ENCODE measurements at regions not wholly inside any gene's neighbourhood (a gene's known extent, or its start where the extent isn't known, plus 50 kb on each side); places are given as distances from the start of the nearest gene placed in this dataset.

DNA sequence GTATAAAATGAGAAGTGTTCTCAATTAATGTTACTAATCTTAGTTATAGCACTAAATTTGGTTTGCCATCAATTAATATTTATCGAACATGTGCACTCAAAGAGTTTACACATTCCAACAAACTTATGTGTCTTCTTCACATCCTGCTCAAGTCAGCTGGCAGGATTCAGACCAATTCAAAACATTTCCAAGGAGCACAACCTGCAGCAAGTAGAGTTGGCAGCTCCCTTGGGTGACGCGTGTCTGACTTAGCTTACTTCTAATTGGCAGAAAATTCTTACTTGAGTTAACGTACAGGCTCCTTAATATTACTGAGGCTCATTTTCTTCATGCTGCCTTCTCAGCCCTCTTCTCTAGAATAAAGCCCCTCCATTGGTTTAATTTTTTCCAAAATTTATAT lies 110.4 kb upstream of the PFN2 start:
- FAIRE-seq: no peak

- no peak for FAIRE-seq
These were observed 109.5 kb upstream of the PFN2 start for GRCh38 chr3:150080058-150080730.

GRCh38 chr3:150079029-150079739 lies 108.5 kb upstream of the PFN2 start:
- FAIRE-seq: no peak

GRCh38 chr3:150077581-150078247 lies 107.0 kb upstream of the PFN2 start:
- no peak for FAIRE-seq

GRCh38 chr3:150077107-150077506 lies 106.4 kb upstream of the PFN2 start:
- no peak for FAIRE-seq

DNA sequence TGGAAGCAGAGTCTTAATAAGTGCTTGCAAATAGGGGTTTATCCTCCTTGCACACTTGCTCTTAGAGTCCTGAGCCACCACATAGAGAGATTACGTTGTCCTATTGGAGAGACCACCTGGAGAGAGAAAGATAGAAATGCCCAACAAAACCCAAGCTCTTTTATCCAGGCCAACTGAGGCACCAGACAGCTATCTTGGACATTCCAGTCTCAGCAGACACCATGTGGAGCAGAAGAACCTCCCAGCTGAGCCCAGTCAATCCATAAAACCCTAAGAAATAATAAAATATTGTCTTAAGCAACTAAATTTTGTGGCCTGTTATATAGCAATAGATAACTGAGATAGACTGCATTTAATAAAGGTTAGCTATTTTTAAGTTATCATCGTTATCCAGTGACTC lies 105.7 kb upstream of the PFN2 start:
- FAIRE-seq: no peak

DNA sequence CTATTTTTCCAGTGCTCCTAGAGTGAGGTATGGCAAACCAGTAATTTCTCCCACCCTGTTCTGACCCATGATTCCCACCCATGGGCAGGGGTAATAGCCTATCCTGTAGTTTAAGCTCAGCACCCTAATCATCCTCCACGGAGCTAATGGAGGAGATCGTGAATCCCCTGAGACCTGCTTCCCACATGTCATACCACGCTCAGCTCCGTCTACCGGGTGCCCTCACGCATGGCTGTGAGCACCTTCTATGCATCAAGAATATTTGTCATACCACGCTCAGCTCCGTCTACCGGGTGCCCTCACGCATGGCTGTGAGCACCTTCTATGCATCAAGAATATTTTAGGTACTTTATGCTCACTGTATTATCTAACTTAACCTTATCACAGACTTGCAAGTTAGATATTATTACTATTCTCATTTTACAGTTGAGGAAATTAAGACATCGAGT lies 104.7 kb upstream of the PFN2 start:
- FAIRE-seq: no peak

- no peak for FAIRE-seq
These were observed 104.2 kb upstream of the PFN2 start for GRCh38 chr3:150074697-150075416.

- no peak for FAIRE-seq
These were observed 103.6 kb upstream of the PFN2 start for GRCh38 chr3:150074277-150074676.

DNA sequence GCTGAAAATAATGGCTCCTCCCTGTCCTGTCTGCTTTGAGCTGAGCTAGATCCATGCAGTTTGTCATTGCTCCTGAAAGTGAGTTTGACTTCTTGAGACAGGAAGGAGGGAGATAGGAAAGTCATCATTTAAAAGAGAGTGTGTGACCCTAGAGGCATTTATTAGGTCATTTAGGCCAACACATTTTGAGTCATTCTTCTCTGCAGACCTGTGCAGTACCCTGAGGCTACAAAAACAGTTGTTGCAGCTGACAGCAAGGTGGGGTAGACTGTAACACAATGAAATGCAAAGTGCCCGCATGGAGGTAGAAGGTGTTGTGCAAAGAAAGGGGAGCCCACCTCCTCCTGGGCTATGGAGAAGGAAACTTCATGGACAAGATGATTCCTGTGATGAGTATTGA lies 102.8 kb upstream of the PFN2 start:
- no peak for FAIRE-seq

DNA sequence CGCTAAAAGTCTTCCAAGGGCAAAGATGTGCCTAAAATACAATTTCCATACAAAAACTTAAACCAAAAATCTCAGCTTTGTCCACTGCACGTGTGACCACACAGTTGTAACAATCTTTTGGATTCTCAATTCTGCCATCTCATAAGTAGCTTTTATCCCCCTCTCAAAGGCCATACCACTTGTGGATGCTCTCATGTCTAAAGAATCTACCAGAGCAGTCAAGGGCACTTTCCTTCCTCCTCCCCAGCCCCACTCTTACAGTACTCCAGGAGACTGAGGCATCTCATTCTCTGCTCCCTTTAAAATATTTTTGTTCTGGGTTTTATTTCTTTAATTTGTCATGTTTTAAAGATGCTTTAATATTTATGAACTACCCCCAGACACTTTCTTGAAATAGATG lies 102.3 kb upstream of the PFN2 start:
- FAIRE-seq: no peak

GRCh38 chr3:150072576-150072975 lies 101.9 kb upstream of the PFN2 start:
- no peak for FAIRE-seq

GRCh38 chr3:150070271-150070670 lies 99.6 kb upstream of the PFN2 start:
- FAIRE-seq: no peak

GRCh38 chr3:150069633-150070032 lies 98.9 kb upstream of the PFN2 start:
- FAIRE-seq: no peak

GRCh38 chr3:150069154-150069527 lies 98.4 kb upstream of the PFN2 start:
- no peak for FAIRE-seq

DNA sequence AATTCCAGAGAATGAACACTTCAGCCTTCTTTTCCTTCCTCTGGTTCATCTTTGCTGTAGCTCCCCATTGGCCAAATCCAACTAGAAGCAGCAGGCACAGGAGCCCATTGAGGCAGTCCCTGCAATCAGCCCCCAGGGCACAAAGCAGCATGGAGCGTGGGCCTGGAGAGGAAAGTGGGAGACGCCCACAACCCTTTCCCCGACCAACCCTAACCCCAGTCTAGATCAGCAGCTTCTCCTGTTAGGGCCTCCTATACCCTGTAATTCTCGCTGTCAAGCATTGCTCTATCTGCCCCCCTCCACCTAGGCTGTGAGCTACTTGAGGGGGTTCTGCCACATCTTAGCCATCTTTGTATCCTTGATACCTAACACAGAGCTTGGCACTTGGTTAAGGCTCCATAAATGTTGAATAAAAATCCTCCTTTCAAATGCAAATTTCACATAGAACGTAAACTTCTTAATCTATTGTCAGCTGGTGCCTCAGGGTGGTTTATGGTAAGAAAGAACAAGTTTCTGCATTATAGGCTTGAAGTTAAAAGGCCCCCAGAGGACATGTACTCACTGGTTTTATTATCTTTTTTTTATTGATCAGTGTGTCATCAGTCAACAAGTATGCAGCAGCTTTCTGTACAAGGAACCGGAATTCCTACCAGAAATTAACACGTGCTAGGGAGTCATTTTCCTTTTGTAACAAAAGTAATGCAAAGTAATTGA lies 97.9 kb upstream of the PFN2 start:
- FAIRE-seq: no peak

DNA sequence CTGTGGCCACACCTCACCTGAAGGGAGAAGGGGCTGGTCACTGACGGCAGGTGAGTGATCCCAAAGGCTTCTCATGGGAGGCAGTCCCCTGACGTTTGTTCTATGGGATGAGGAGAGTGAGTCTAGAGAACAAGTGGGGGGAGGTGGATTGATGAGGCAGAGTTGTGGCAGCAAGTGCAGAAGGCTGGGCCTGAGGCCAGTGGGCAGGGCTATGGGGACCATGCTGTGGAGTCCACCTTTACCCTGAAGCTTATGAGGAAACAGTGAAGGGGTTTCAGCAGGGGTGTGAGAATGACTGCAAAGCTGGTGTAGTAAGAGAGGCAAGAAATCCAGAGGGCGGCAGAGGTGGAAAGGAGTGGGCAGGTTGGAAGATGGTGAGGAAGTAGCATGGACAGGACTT lies 96.9 kb upstream of the PFN2 start:
- no peak for FAIRE-seq

DNA sequence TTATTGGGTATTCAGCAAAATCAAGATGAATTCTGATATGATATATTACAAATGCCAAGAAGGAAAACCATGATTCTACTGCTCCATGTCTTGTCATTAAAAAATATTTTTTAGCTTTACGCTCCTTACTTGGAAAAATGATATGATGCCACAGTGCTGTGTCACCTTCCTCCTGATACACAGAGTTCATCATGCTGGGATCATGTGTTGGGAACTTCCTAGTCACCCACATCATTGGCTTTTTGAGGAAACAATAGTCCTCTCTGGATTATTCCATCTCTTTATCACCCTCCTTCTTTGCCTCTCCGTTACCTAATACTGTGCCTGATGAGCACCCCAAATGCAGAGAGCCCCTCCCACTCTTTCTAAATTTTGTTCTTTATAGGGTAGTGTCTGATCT lies 94.3 kb upstream of the PFN2 start:
- FAIRE-seq: no peak

DNA sequence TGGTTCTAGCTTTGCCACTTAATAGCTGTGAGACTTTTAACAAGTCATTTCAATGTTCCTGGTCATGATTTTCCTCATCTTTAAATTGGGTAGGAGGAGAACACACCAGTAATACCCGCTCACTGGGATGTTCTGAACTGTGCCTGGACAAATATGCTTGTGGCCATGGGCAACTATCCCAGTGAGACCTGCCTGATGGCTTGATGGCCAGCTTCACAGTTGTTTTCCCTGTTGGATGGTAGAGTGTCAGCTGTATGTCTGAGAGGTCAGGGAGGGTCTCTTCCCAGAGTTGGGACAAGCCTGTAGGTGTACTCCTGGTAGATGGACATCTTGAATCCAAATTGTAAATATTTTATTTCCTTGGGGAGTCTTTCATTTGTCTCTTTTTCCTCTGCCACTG lies 92.5 kb upstream of the PFN2 start:
- FAIRE-seq: no peak

- no peak for FAIRE-seq
These were observed 91.8 kb upstream of the PFN2 start for GRCh38 chr3:150062492-150062891.

DNA sequence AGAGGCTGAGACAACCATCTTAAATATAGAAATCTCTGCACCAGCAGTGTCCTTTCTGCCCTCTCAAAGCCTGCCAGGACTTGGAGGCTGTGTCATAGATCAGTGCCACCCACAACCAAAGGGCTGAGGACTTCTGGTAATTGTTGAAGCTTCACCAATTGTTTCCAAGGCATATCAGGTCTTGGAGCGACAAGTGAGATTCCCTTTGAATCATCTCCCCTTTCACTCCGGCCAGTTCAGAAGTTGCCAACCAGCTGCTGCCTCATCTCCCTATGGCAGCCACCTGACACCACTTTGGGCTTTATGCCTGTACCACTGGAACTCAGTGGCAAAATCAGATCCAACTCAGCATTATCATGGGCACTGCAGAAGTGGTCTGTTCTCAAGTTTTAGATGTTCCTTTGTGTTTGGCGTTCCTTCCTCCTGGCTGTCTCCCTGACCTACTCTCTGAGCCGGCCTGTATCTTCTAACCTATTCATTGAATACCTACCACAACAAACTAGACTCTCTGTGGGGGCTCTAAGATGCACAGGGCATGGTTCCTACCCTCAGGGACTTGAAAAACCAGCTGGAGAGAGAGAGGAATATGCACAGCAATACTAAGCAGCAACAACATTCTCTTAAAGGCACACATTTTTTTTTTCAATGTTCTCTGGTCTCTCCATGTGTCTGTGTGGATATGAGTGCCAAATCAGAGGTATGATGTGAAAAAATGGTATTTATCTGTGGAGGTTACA lies 90.8 kb upstream of the PFN2 start:
- FAIRE-seq: no peak

DNA sequence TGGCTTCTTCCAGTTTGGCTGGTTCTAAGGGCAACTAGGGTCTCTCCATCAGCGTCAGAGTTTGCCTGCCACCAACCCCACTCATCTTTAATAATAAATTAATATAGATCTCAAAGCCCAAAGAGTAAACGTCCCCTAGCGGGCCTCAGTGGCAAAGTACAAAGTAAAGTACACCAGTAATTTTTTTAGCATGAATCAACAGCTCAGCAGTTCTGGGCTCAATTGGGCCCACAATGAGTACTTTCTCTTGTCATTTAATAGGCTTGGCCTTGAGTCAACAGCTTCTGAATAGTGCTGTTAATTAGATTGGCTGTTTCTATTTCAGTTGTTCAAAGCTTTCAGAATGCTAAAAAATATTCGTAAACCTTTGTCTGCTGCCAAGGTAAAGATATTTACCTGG lies 89.0 kb upstream of the PFN2 start:
- FAIRE-seq: no peak

Data from endometrium (tissue), 2 donors.